ENCODE measurements at regions not wholly inside any gene's neighbourhood (a gene's known extent, or its start where the extent isn't known, plus 50 kb on each side); places are given as distances from the start of the nearest gene placed in this dataset.

GRCh38 chr5:85838781-85839180 is 779.0 kb upstream of the COX7C start:
- H3K4me2 ChIP-seq (ENCODE audit: low read depth, low read length): no peak overlapping the region
- DNase-seq (ENCODE audit: low spot score) (no peak), FAIRE-seq (no peak), ATAC-seq (no peak)
- no peak overlapping the region for H3K9ac ChIP-seq (ENCODE audit: insufficient read depth, low read depth, low read length)
- in situ Hi-C loops (cut with HindIII; ENCODE audit: extremely low pct_ligation_motif_present, low pct_unique_long_range_greater_than_20kb): no loop called here
- intact Hi-C loops (cut with micrococcal nuclease; ENCODE audit: unreplicated experiment): no loop called here
- no peaks in the 10 kb centered on the region for H3K36me3 ChIP-seq (replicated peaks in 1 of 2; ENCODE audit: control insufficient read depth in 1 of 2, insufficient read depth in 2 of 2, low read length in 2 of 2)
- 12% methylated on average over 5 of the region's 5 CpGs for WGBS (ENCODE audit: low lambda C conversion rate)
- no peak overlapping the region for H2AFZ ChIP-seq (ENCODE audit: low read length)
- no peaks in the 10 kb centered on the region for H3K9me3 ChIP-seq (ENCODE audit: low read length)
- POLR2A ChIA-PET: no interaction called here
- H3K4me1 ChIP-seq (ENCODE audit: insufficient read depth, low read length): no peaks in the 10 kb centered on the region
- no TSS peak for BruUV-seq (replicated peaks)
- no peaks in the 10 kb centered on the region for H4K20me1 ChIP-seq (ENCODE audit: insufficient read depth, low read length)
- TF ChIP-seq, protein P1, sequence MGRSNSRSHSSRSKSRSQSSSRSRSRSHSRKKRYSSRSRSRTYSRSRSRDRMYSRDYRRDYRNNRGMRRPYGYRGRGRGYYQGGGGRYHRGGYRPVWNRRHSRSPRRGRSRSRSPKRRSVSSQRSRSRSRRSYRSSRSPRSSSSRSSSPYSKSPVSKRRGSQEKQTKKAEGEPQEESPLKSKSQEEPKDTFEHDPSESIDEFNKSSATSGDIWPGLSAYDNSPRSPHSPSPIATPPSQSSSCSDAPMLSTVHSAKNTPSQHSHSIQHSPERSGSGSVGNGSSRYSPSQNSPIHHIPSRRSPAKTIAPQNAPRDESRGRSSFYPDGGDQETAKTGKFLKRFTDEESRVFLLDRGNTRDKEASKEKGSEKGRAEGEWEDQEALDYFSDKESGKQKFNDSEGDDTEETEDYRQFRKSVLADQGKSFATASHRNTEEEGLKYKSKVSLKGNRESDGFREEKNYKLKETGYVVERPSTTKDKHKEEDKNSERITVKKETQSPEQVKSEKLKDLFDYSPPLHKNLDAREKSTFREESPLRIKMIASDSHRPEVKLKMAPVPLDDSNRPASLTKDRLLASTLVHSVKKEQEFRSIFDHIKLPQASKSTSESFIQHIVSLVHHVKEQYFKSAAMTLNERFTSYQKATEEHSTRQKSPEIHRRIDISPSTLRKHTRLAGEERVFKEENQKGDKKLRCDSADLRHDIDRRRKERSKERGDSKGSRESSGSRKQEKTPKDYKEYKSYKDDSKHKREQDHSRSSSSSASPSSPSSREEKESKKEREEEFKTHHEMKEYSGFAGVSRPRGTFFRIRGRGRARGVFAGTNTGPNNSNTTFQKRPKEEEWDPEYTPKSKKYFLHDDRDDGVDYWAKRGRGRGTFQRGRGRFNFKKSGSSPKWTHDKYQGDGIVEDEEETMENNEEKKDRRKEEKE (IDR thresholded peaks at IDR 0.05): no peak
- TF ChIP-seq ZSCAN12 (CRISPR knock-in tag; IDR thresholded peaks at IDR 0.05): no peak
- CTCF ChIA-PET (ENCODE audit: low intra/inter-chr PET ratio, low total read pairs): no interaction called here
- no peak overlapping the region for H3K4me3 ChIP-seq (replicated peaks in 1 of 3; ENCODE audit: insufficient read depth in 1 of 3, low read depth in 2 of 3, low read length in 3 of 3)
- no peaks in the 10 kb centered on the region for H3K79me2 ChIP-seq (ENCODE audit: insufficient read depth, low read length)
- no peak overlapping the region for H3K27ac ChIP-seq (ENCODE audit: extremely low read length, insufficient read depth, low read length)
- no peaks in the 10 kb centered on the region; a peak in 1 of 5 replicates for H3K27me3 ChIP-seq (ENCODE audit: control insufficient read depth in 1 of 2, insufficient read depth in 2 of 2, low read length in 2 of 2)

GRCh38 chr5:85841653-85842052 is 776.1 kb upstream of the COX7C start:
- FAIRE-seq (no peak), ATAC-seq (no peak), DNase-seq (ENCODE audit: low spot score) (no peak)
- no peak for TF ChIP-seq ZNF3 (CRISPR knock-in tag; IDR thresholded peaks at IDR 0.05)
- TF ChIP-seq ZIK1 (CRISPR knock-in tag; IDR thresholded peaks at IDR 0.05; ENCODE audit: borderline replicate concordance, low read depth): no peak
- no peak for TF ChIP-seq NR1H2 (CRISPR knock-in tag; IDR thresholded peaks at IDR 0.05; ENCODE audit: borderline replicate concordance, low read depth)
- no peak for TF ChIP-seq JUN (CRISPR knock-in tag; IDR thresholded peaks at IDR 0.05)
- TF ChIP-seq ZNF256 (CRISPR knock-in tag; conservative IDR thresholded peaks at IDR 0.05): no peak
- TF ChIP-seq ZNF354B (CRISPR knock-in tag; IDR thresholded peaks at IDR 0.05): no peak
- no peak for TF ChIP-seq ZNF451 (CRISPR knock-in tag; IDR thresholded peaks at IDR 0.05)
- TF ChIP-seq ZNF44 (CRISPR knock-in tag; IDR thresholded peaks at IDR 0.05): no peak
- no peak for TF ChIP-seq RCOR2 (CRISPR knock-in tag; IDR thresholded peaks at IDR 0.05)
- no peak for TF ChIP-seq MAF1 (CRISPR knock-in tag; IDR thresholded peaks at IDR 0.05; ENCODE audit: borderline replicate concordance)
- no peak for TF ChIP-seq ZNF446 (CRISPR knock-in tag; IDR thresholded peaks at IDR 0.05)
- TF ChIP-seq XRCC5 (optimal IDR thresholded peaks at IDR 0.05; ENCODE audit: low read length): no peak
- no peak for TF ChIP-seq ISX (CRISPR knock-in tag; conservative IDR thresholded peaks at IDR 0.05)
- Histone ChIP-seq H3K27me3 (ENCODE audit: control insufficient read depth in 1 of 2, insufficient read depth in 2 of 2, low read length in 2 of 2) (no peaks in the 10 kb centered on the region; a peak in 1 of 5 replicates), H3K9me3 (ENCODE audit: low read length) (no peaks in the 10 kb centered on the region), H3K79me2 (ENCODE audit: insufficient read depth, low read length) (no peaks in the 10 kb centered on the region), H3K36me3 (replicated peaks in 1 of 2; ENCODE audit: control insufficient read depth in 1 of 2, insufficient read depth in 2 of 2, low read length in 2 of 2) (no peaks in the 10 kb centered on the region), H3K9ac (ENCODE audit: insufficient read depth, low read depth, low read length) (no peak overlapping the region), H2AFZ (ENCODE audit: low read length) (no peak overlapping the region), H3K4me3 (replicated peaks in 1 of 3; ENCODE audit: insufficient read depth in 1 of 3, low read depth in 2 of 3, low read length in 3 of 3) (no peak overlapping the region), H3K4me1 (ENCODE audit: insufficient read depth, low read length) (no peaks in the 10 kb centered on the region), H3K27ac (ENCODE audit: extremely low read length, insufficient read depth, low read length) (no peak overlapping the region), H4K20me1 (ENCODE audit: insufficient read depth, low read length) (no peaks in the 10 kb centered on the region), H3K4me2 (ENCODE audit: low read depth, low read length) (no peak overlapping the region)
- BruUV-seq (replicated peaks): no TSS peak
- in situ Hi-C loops (cut with HindIII; ENCODE audit: extremely low pct_ligation_motif_present, low pct_unique_long_range_greater_than_20kb) (no loop called here), intact Hi-C loops (cut with micrococcal nuclease; ENCODE audit: unreplicated experiment) (no loop called here)
- CTCF ChIA-PET (ENCODE audit: low intra/inter-chr PET ratio, low total read pairs): no interaction called here
- WGBS (ENCODE audit: low lambda C conversion rate): 8% methylated on average over 2 of the region's 2 CpGs
- POLR2A ChIA-PET: no interaction called here

All from HepG2 (cell line).